BJ (cell line): ENCODE measurements at regions not wholly inside any gene's neighbourhood (a gene's known extent, or its start where the extent isn't known, plus 50 kb on each side); places are given as distances from the start of the nearest gene placed in this dataset.

Source experiments
- CTCF ChIA-PET: fragments of 350-600 bp; formaldehyde crosslinking; extraction: SDS; loops from one replicate; lab custom pipeline; 2021; ENCODE audit warnings: antibody characterized with exemption, inconsistent platforms; lab: Yijun Ruan, JAX
- POLR2A ChIA-PET: fragments of 300-600 bp; sonication (Branson Sonifier 250); formaldehyde crosslinking; extraction: SDS; loops from one replicate; lab custom pipeline; 2021; ENCODE audit warnings: antibody characterized with exemption; lab: Charles Lee
- DNase-seq: peaks from one replicate; pipeline ENCODE4 v3.0.0-alpha.2; 2011; ENCODE audit warnings: low read depth
- H3K27me3 ChIP-seq: 2 replicates; pipeline ENCODE4 v1.6.0; 2011; ENCODE audit warnings: low read length; ENCODE audit not compliant: control insufficient read depth, insufficient read depth
- H3K36me3 ChIP-seq: 2 replicates; pipeline ENCODE4 v1.5.1; 2011; ENCODE audit warnings: low read length; ENCODE audit not compliant: control insufficient read depth, insufficient read depth
- H3K4me3 ChIP-seq: 2 replicates; pipeline ENCODE4 v1.5.1; 2011; ENCODE audit warnings: low read depth, mild to moderate bottlenecking, control low read depth, low read length
- TF ChIP-seq, protein P1 (sequence below): IDR thresholded peaks from 2 replicates; pipeline ENCODE4 v1.5.1; 2011; ENCODE audit warnings: low read depth, mild to moderate bottlenecking, control low read depth, inconsistent platforms, low read length, moderate library complexity; ENCODE audit not compliant: insufficient read depth

DNA sequence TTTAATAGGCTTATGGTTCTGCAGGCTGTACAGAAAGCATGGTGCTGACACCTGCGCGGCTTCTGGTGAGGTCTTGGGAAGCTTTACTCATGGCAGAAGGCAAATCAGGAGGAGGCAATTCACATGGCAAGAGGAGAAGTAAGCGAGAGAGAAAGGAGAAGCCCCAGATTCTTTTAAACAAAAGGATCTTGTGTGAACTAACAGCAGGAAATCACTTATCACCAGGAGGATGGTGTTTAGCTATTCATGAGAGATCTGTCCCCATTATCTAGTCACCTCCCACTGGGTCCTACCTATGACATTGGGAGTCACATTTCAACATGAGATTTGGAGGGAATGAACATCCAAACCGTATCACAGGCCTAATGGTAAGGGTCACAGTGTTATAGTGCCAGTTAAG is 678.0 kb upstream of the KCND2 start:
- ChIA-PET POLR2A (no interaction called here), CTCF (no interaction called here)
- H3K27me3 ChIP-seq = no peaks in the 10 kb centered on the region

DNA sequence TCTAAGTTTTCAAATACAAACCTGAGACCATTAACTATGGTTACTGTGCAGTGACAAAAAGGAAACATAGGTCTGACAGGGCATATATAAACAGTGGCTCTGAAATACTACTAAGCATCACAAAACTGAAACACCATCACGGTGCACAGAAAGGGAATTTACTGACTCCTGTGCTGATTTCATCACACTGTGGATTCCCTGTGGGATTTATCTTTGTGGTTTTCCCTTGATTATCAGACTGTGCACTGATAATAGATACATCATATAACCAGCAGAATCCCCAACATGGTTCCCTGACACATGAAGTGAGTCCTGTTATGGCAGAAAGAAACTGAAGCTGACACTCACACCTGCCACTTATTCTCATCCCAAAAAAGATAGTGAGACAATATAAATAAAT is 676.3 kb upstream of the KCND2 start:
- H3K36me3 ChIP-seq = no peaks in the 10 kb centered on the region
- TF ChIP-seq, protein P1, sequence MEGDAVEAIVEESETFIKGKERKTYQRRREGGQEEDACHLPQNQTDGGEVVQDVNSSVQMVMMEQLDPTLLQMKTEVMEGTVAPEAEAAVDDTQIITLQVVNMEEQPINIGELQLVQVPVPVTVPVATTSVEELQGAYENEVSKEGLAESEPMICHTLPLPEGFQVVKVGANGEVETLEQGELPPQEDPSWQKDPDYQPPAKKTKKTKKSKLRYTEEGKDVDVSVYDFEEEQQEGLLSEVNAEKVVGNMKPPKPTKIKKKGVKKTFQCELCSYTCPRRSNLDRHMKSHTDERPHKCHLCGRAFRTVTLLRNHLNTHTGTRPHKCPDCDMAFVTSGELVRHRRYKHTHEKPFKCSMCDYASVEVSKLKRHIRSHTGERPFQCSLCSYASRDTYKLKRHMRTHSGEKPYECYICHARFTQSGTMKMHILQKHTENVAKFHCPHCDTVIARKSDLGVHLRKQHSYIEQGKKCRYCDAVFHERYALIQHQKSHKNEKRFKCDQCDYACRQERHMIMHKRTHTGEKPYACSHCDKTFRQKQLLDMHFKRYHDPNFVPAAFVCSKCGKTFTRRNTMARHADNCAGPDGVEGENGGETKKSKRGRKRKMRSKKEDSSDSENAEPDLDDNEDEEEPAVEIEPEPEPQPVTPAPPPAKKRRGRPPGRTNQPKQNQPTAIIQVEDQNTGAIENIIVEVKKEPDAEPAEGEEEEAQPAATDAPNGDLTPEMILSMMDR = no peak
- ChIA-PET POLR2A (no interaction called here), CTCF (no interaction called here)
- H3K27me3 ChIP-seq = no peaks in the 10 kb centered on the region
- DNase-seq = no peak
- no peak overlapping the region for H3K4me3 ChIP-seq

More for the DNA sequence above, 678.0 kb upstream of the KCND2 start:
- TF ChIP-seq, protein P1 = no peak
- DNase-seq = no peak
- Histone ChIP-seq H3K4me3 (no peak overlapping the region), H3K36me3 (no peaks in the 10 kb centered on the region)

DNA sequence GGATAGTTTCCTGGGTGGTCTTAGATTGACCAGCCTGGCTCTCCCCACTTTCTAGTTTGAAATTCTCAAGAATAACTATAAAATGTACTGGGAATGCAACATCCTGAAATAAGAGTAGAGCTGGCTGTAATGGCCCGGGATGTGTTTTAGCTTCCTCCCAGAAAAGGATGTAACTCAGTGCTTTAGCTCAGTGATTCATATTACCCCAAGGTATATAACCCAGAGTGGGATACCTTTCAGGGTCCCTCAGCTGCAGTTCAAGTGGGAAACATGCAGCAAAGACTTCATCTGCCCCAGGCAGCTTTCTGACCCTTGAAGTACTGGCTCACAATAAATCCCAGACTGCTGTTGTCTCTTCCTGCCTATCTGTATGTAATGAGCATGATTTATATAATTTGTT is 666.7 kb upstream of the KCND2 start:
- no peaks in the 10 kb centered on the region for H3K27me3 ChIP-seq
- ChIA-PET CTCF (interaction anchor here (1.5 kb wide), 1 partner anchor 10 kb away, joined by 5 read pairs; no protein-coding TSS in a partner anchor), POLR2A (no interaction called here)
- DNase-seq = no peak
- TF ChIP-seq, protein P1 = no peak
- H3K36me3 ChIP-seq = no peaks in the 10 kb centered on the region
- H3K4me3 ChIP-seq = no peak overlapping the region

DNA sequence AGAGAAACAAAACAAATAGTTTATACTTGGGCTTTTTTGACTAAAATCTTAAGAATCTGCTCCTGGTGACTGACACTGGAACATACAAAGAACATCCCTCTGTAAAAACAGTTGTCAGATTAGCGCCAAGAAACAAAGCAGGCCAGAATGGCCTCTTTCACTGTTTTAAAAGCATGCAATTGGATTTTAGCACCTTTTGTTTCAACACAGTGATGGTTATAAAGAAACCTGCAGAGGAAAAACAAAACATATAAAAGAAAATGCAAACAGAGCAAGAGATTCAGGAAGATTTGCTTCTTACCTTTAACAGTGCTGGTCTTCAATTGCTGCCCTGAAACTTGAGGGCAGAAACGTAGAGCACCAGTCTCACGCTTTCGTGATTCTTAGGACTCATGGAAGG is 652.2 kb upstream of the KCND2 start:
- Histone ChIP-seq H3K36me3 (no peaks in the 10 kb centered on the region), H3K4me3 (no peak overlapping the region), H3K27me3 (no peaks in the 10 kb centered on the region)
- no peak for DNase-seq
- POLR2A ChIA-PET = no interaction called here
- TF ChIP-seq, protein P1 = no peak
- CTCF ChIA-PET = no interaction called here

DNA sequence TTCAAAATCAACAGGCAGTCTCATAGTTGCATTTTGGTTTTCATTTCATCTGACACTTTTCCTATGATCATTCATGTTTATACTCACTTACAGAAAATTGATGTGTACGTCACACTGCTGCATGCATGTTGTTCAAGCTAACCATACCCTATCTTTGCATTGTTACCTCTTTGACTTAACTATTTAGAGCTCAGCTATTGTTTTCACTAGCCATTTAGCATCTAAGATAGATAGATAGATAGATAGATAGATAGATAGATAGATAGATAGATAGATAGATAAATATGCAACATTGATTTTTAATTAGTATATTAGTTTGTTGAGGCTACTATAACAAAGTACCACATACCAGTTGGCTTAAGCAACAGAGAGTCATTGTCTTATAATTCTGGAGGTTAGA is 649.5 kb upstream of the KCND2 start:
- ChIA-PET POLR2A (no interaction called here), CTCF (interaction anchor here (1.2 kb wide), 1 partner anchor 89 kb away, joined by 3 read pairs; no protein-coding TSS in a partner anchor)
- no peaks in the 10 kb centered on the region for H3K36me3 ChIP-seq
- TF ChIP-seq, protein P1 = no peak
- H3K4me3 ChIP-seq = no peak overlapping the region
- H3K27me3 ChIP-seq = no peaks in the 10 kb centered on the region
- DNase-seq = no peak
